ENCODE measurements at regions not wholly inside any gene's neighbourhood (a gene's known extent, or its start where the extent isn't known, plus 50 kb on each side); places are given as distances from the start of the nearest gene placed in this dataset.

DNA sequence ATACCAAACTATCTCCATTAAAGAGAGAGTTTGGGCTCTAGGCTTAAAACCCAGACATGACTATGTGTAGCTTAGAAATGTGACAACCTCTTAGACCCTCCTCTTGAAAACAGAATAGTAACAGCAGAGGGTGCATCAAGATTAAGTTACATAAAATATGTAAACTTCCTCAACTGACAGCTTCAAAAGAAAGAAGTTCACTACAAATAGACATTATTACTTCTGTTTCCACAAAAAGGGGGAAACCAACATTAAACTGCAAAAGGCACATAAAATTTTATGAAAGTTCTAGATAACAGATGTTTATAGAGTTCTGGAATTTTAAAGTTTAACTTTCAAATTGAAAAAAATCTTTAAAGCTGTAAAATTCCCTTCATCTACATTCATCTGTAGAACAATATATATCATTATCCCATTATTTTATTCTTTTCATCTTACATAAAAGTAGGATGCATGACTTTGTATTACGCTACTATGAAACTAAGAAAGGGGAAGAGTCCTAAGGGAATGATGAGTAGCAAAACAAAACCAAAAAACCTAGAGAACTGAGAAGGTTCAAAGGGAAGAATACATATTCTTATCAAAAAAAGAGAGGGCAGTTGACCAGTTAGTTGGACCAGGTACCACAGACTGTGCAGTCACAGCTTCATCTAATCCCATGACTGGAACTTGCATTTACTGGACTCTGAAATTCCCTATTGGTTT lies 177.0 kb downstream of the SIPA1L2 start:
- TF ChIP-seq, protein P1, sequence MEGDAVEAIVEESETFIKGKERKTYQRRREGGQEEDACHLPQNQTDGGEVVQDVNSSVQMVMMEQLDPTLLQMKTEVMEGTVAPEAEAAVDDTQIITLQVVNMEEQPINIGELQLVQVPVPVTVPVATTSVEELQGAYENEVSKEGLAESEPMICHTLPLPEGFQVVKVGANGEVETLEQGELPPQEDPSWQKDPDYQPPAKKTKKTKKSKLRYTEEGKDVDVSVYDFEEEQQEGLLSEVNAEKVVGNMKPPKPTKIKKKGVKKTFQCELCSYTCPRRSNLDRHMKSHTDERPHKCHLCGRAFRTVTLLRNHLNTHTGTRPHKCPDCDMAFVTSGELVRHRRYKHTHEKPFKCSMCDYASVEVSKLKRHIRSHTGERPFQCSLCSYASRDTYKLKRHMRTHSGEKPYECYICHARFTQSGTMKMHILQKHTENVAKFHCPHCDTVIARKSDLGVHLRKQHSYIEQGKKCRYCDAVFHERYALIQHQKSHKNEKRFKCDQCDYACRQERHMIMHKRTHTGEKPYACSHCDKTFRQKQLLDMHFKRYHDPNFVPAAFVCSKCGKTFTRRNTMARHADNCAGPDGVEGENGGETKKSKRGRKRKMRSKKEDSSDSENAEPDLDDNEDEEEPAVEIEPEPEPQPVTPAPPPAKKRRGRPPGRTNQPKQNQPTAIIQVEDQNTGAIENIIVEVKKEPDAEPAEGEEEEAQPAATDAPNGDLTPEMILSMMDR (IDR thresholded peaks at IDR 0.05 in 8 of 11, conservative IDR thresholded peaks at IDR 0.05 in 3 of 11) = no peak
- TF ChIP-seq POLR2A (IDR thresholded peaks at IDR 0.05) (no peak), POLR2AphosphoS5 (IDR thresholded peaks at IDR 0.05) (no peak)
